Ascending aorta (tissue), 2 donors: ENCODE measurements at regions not wholly inside any gene's neighbourhood (a gene's known extent, or its start where the extent isn't known, plus 50 kb on each side); places are given as distances from the start of the nearest gene placed in this dataset.

Source experiments
- DNase-seq, 2 donors: peaks; one replicate each; pipeline ENCODE4 v3.0.0-alpha.2; 2019; ENCODE audit warnings: low spot score in 2 of 2
- H3K27ac ChIP-seq, 2 donors: fragments of 200-600 bp; sonication (generic); one replicate each; pipeline ENCODE4 v1.5.1; 2016 to 2017; ENCODE audit warnings: mild to moderate bottlenecking in 1 of 2
- H3K27me3 ChIP-seq: fragments of 200-600 bp; sonication (generic); one replicate; pipeline ENCODE4 v1.5.1; 2017
- H3K36me3 ChIP-seq, 2 donors: fragments of 200-600 bp; sonication (generic); one replicate each; pipeline ENCODE4 v1.5.1; 2016
- H3K4me1 ChIP-seq, 2 donors: fragments of 200-600 bp; sonication (generic); one replicate each; pipeline ENCODE4 v1.5.1; 2016 to 2017; ENCODE audit warnings: mild to moderate bottlenecking in 1 of 2
- H3K4me3 ChIP-seq, 2 donors: fragments of 200-600 bp; sonication (generic); one replicate each; pipeline ENCODE4 v1.5.1; 2016 to 2017; ENCODE audit warnings: mild to moderate bottlenecking in 1 of 2
- H3K9me3 ChIP-seq, 2 donors: fragments of 200-600 bp; sonication (generic); one replicate each; pipeline ENCODE4 v1.5.1; 2016
- CTCF ChIP-seq, 3 experiments: fragments of 200-600 bp in 2 of 3; fragments of 450-650 bp in 1 of 3; sonication (generic) in 2 of 3; IDR thresholded peaks; one replicate each; pipeline ENCODE4 v1.5.1; 2016 to 2019; ENCODE audit warnings: antibody characterized with exemption in 3 of 3, mild to moderate bottlenecking in 1 of 3, moderate library complexity in 1 of 3
- intact Hi-C: fragments of 100-400 bp; cut with DNase I; formaldehyde crosslinking; loops from one replicate; pipeline ENCODE4 v1.15.1; 2023

- H3K9me3 ChIP-seq, result no peaks in the 10 kb centered on the region
- H3K27ac ChIP-seq, result no peak overlapping the region
- no peak for DNase-seq
- no peak overlapping the region for H3K4me3 ChIP-seq
- no peak for TF ChIP-seq CTCF (IDR thresholded peaks at IDR 0.05)
- no peaks in the 10 kb centered on the region for H3K27me3 ChIP-seq
- H3K36me3 ChIP-seq, result no peaks in the 10 kb centered on the region
- no peaks in the 10 kb centered on the region for H3K4me1 ChIP-seq
- intact Hi-C loops, result no loop called here
Observed at GRCh38 chr20:17172836-17173516, 53.9 kb upstream of the PCSK2 start.
